GM12878 (cell line): ENCODE measurements at regions not wholly inside any gene's neighbourhood (a gene's known extent, or its start where the extent isn't known, plus 50 kb on each side); places are given as distances from the start of the nearest gene placed in this dataset.

Source experiments
- ATAC-seq: fragments of 200-7000 bp; cut with Tn5 transposase; 3 replicates; pipeline ENCODE4 v1.9.1; 2020; ENCODE audit warnings: mild to moderate bottlenecking, moderate library complexity
- BruUV-seq: library from RNA; stranded (reverse); fragments of 400-500 nt; replicated peaks from 2 replicates; lab custom pipeline; 2021; lab: Mats Ljungman, UMichigan
- CTCF ChIA-PET: fragments of 300-600 bp; sonication (Branson Sonifier 250); formaldehyde crosslinking; extraction: SDS; loops from one replicate; lab custom pipeline; 2021; ENCODE audit warnings: inconsistent platforms; lab: Yijun Ruan, JAX
- POLR2A ChIA-PET: fragments of 350-600 bp; formaldehyde crosslinking; extraction: SDS; loops from one replicate; lab custom pipeline; 2021; ENCODE audit warnings: inconsistent platforms; lab: Charles Lee
- RAD21 ChIA-PET: fragments of 300-600 bp; sonication (Branson Sonifier 250); formaldehyde crosslinking; loops from one replicate; lab custom pipeline; 2023; ENCODE audit warnings: antibody characterized with exemption; ENCODE audit not compliant: unreplicated experiment; lab: Charles Lee
- SMC1A ChIA-PET: fragments of 300-600 bp; sonication (Branson Sonifier 250); formaldehyde crosslinking; loops from one replicate; lab custom pipeline; 2023; ENCODE audit not compliant: unreplicated experiment, uncharacterized antibody; lab: Charles Lee
- DNase-seq: peaks from one replicate; pipeline ENCODE4 v3.0.0-alpha.2; 2011; ENCODE audit warnings: low read depth, low spot score
- FAIRE-seq: peaks from 3 replicates; lab custom pipeline; 2011; peaks lifted over from hg19 to GRCh38; lab: Jason Lieb, UNC
- H2AFZ ChIP-seq: 2 replicates; pipeline ENCODE4 v1.6.0; 2011; ENCODE audit warnings: low read depth, low read length, control low read depth; ENCODE audit not compliant: control insufficient read depth
- H3K27ac ChIP-seq: 2 replicates; pipeline ENCODE4 v1.5.1; 2011; ENCODE audit warnings: control low read depth; ENCODE audit not compliant: control insufficient read depth, insufficient read depth
- H3K27me3 ChIP-seq, 2 experiments: replicated peaks in 1 of 2; 2 replicates each; pipeline versions ENCODE4 v1.6.0 to v1.6.1; 2011; ENCODE audit warnings: low read length in 1 of 2; ENCODE audit not compliant: control insufficient read depth in 2 of 2, insufficient read depth in 2 of 2
- H3K36me3 ChIP-seq, 2 experiments: 2 replicates each; pipeline ENCODE4 v1.5.1; 2011; ENCODE audit warnings: low read length in 1 of 2; ENCODE audit not compliant: control insufficient read depth in 2 of 2, insufficient read depth in 2 of 2
- H3K4me1 ChIP-seq: 2 replicates; pipeline ENCODE4 v1.6.1; 2011; ENCODE audit warnings: mild to moderate bottlenecking, low read length, moderate library complexity, mixed read lengths; ENCODE audit not compliant: control insufficient read depth, insufficient read depth
- H3K4me2 ChIP-seq: 2 replicates; pipeline ENCODE4 v1.6.0; 2011; ENCODE audit warnings: control low read depth; ENCODE audit not compliant: control insufficient read depth, insufficient read depth
- H3K4me3 ChIP-seq: fragments of 200-600 bp; sonication (generic); 2 replicates; pipeline ENCODE4 v1.5.1; 2016
- H3K79me2 ChIP-seq: 2 replicates; pipeline ENCODE4 v1.6.0; 2011; ENCODE audit warnings: low read length; ENCODE audit not compliant: control insufficient read depth, insufficient read depth
- H3K9ac ChIP-seq: 2 replicates; pipeline ENCODE4 v1.8.0; 2011; ENCODE audit warnings: low read length, control low read depth, mixed read lengths; ENCODE audit not compliant: control insufficient read depth, insufficient read depth
- H3K9me3 ChIP-seq: replicated peaks from 3 replicates; pipeline ENCODE4 v1.5.1; 2011; ENCODE audit warnings: mild to moderate bottlenecking, low read length; ENCODE audit not compliant: control insufficient read depth, insufficient read depth
- H4K20me1 ChIP-seq: 2 replicates; pipeline ENCODE4 v1.6.0; 2011; ENCODE audit not compliant: control insufficient read depth, insufficient read depth
- ASH2L ChIP-seq: fragments of 300-600, 200-600 bp; sonication (generic); IDR thresholded peaks from 2 replicates; pipeline ENCODE4 v1.6.1; 2017; ENCODE audit warnings: low read depth, mild to moderate bottlenecking, borderline replicate concordance
- CEBPB ChIP-seq, 2 experiments: fragments of 150-350 bp in 1 of 2; IDR thresholded peaks; 2 replicates each; pipeline ENCODE4 v1.6.1; 2012 to 2014; ENCODE audit warnings: low read depth in 2 of 2, low read length in 2 of 2, borderline replicate concordance in 1 of 2, inconsistent platforms in 1 of 2
- E2F4 ChIP-seq: IDR thresholded peaks from 2 replicates; pipeline ENCODE4 v1.6.1; 2012; ENCODE audit warnings: low read depth, low read length, improper control_type of control experiment
- GATAD2B ChIP-seq: fragments of 450-650 bp; conservative IDR thresholded peaks from 2 replicates; pipeline ENCODE4 v1.6.1; 2017; ENCODE audit warnings: low read depth, mild to moderate bottlenecking, moderate library complexity
- PML ChIP-seq: IDR thresholded peaks from 2 replicates; pipeline ENCODE4 v1.6.1; 2012; ENCODE audit warnings: low read length, inconsistent platforms
- POLR2AphosphoS2 ChIP-seq: IDR thresholded peaks from 2 replicates; pipeline ENCODE4 v1.6.1; 2011; ENCODE audit warnings: low read depth, mild to moderate bottlenecking, low read length, improper control_type of control experiment, moderate library complexity
- POLR2AphosphoS5 ChIP-seq: IDR thresholded peaks from 2 replicates; pipeline ENCODE4 v1.6.1; 2011; ENCODE audit warnings: mild to moderate bottlenecking, low read length, inconsistent platforms
- RB1 ChIP-seq: fragments of 450-650 bp; formaldehyde crosslinking; IDR thresholded peaks from 2 replicates; pipeline ENCODE4 v1.6.1; 2017; ENCODE audit warnings: mild to moderate bottlenecking, borderline replicate concordance
- YY1 ChIP-seq: IDR thresholded peaks from 2 replicates; pipeline ENCODE4 v1.6.1; 2011; ENCODE audit warnings: low read depth, mild to moderate bottlenecking, low read length
- ZBTB11 ChIP-seq: fragments of 450-650 bp; formaldehyde crosslinking; IDR thresholded peaks from 2 replicates; pipeline ENCODE4 v1.5.0; 2022; ENCODE audit warnings: mild to moderate bottlenecking, missing genetic modification characterization
- WGBS: methylation state at CpG from one replicate; pipeline ENCODE4 v1.1.6; 2016; ENCODE audit warnings: low lambda C conversion rate; ENCODE audit not compliant: insufficient replicate concordance, insufficient coverage; ENCODE audit errors: missing lambda C conversion rate; 5-methylcytosine and 5-hydroxymethylcytosine counted together
- in situ Hi-C: fragments of 300-500 bp; cut with MboI; formaldehyde crosslinking; loops from 9 replicates; pipeline ENCODE4 v1.14.3; 2018; ENCODE audit warnings: mixed read lengths
- intact Hi-C: fragments of 100-400 bp; cut with micrococcal nuclease; formaldehyde crosslinking; loops from one replicate; pipeline ENCODE4 v1.14.2; 2022; ENCODE audit not compliant: unreplicated experiment

DNA sequence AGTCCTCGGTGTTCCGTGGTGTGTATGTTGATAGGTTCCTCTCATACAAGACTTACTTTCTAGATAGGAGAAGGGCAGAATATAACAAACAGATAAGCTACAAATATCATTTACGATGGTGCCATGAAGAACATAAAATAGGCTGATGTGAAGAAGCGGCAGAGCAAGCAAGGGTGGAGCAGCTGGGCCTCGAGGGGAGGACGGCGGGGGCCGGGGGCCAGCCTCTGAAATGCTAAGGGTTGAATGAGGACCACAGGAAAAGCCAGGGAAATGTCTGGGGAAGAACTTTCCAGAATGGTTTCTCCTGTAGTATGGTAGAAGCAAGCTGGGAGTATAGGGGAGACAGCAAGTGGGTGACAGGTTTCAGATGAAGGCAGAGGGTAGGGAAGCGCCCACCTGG, 529.5 kb downstream of the LIG4 start:
- FAIRE-seq (no peak), ATAC-seq (no peak), DNase-seq (no peak)
- no TSS peak for BruUV-seq
- WGBS: 36% methylated on average over 9 of the region's 9 CpGs
- Histone ChIP-seq H3K4me2 (no peak overlapping the region), H2AFZ (no peak overlapping the region), H3K27ac (no peak overlapping the region), H3K79me2 (no peaks in the 10 kb centered on the region), H3K27me3 (no peaks in the 10 kb centered on the region), H3K36me3 (no peaks in the 10 kb centered on the region), H3K9me3 (no peaks in the 10 kb centered on the region), H4K20me1 (no peaks in the 10 kb centered on the region), H3K4me1 (no peaks in the 10 kb centered on the region), H3K4me3 (no peak overlapping the region), H3K9ac (no peak overlapping the region)
- in situ Hi-C loops: no loop called here
- ChIA-PET POLR2A (no interaction called here), SMC1A (no interaction called here), CTCF (no interaction called here), RAD21 (no interaction called here)
- intact Hi-C loops: no loop called here
- TF ChIP-seq E2F4 (no peak), YY1 (no peak), PML (no peak), ZBTB11 (no peak), ASH2L (no peak), RB1 (no peak), POLR2AphosphoS5 (no peak), POLR2AphosphoS2 (no peak), GATAD2B (no peak), CEBPB (IDR thresholded peaks at IDR 0.05; ENCODE audit: borderline replicate concordance in 1 of 2, low read depth in 2 of 2, low read length in 2 of 2) (no peak)
